ENCODE measurements at regions not wholly inside any gene's neighbourhood (a gene's known extent, or its start where the extent isn't known, plus 50 kb on each side); places are given as distances from the start of the nearest gene placed in this dataset.
A peak's percentile ranks its signal among the peaks of the same experiment; 100 is the strongest.

GRCh38 chr6:145209272-145209671, 526.0 kb downstream of the EPM2A start:
- H3K4me3 ChIP-seq (ENCODE audit: low read depth, low read length) = no peak overlapping the region
- CTCF ChIA-PET = interaction anchor here (5.6 kb wide), 1 partner anchor 624 kb away, joined by 43 read pairs; no protein-coding TSS in a partner anchor
- no peaks in the 10 kb centered on the region for H3K27me3 ChIP-seq (ENCODE audit: control insufficient read depth, insufficient read depth, low read length)
- POLR2A ChIA-PET = no interaction called here
- H3K27ac ChIP-seq (ENCODE audit: low read depth, low read length) = no peak overlapping the region
- no peak for TF ChIP-seq CTCF (IDR thresholded peaks at IDR 0.05; ENCODE audit: low read depth, low read length)
- no peak for DNase-seq (ENCODE audit: low read depth, low spot score)
- H3K9me3 ChIP-seq (ENCODE audit: control insufficient read depth, insufficient read depth, low read length) = no peaks in the 10 kb centered on the region

GRCh38 chr6:145212813-145213212, 522.5 kb downstream of the EPM2A start:
- no peaks in the 10 kb centered on the region for H3K27me3 ChIP-seq (ENCODE audit: control insufficient read depth, insufficient read depth, low read length)
- ChIA-PET CTCF (interaction anchor here (0.7 to 5.6 kb wide), 4 partner anchors 9 to 628 kb away, joined by 3 to 43 read pairs (median 6); no protein-coding TSS in a partner anchor), POLR2A (no interaction called here)
- no peaks in the 10 kb centered on the region for H3K9me3 ChIP-seq (ENCODE audit: control insufficient read depth, insufficient read depth, low read length)
- no peak overlapping the region for H3K27ac ChIP-seq (ENCODE audit: low read depth, low read length)
- H3K4me3 ChIP-seq (ENCODE audit: low read depth, low read length) = no peak overlapping the region
- no peak for DNase-seq (ENCODE audit: low read depth, low spot score)
- TF ChIP-seq CTCF (IDR thresholded peaks at IDR 0.05; ENCODE audit: low read depth, low read length) = no peak

- Histone ChIP-seq H3K27me3 (ENCODE audit: control insufficient read depth, insufficient read depth, low read length) (no peaks in the 10 kb centered on the region), H3K9me3 (ENCODE audit: control insufficient read depth, insufficient read depth, low read length) (no peaks in the 10 kb centered on the region), H3K27ac (ENCODE audit: low read depth, low read length) (no peak overlapping the region), H3K4me3 (ENCODE audit: low read depth, low read length) (no peak overlapping the region)
- no peak for DNase-seq (ENCODE audit: low read depth, low spot score)
- no peak for TF ChIP-seq CTCF (IDR thresholded peaks at IDR 0.05; ENCODE audit: low read depth, low read length)
- CTCF ChIA-PET = interaction anchor here (0.7 to 5.6 kb wide), 3 partner anchors 10 to 628 kb away, joined by 3 to 43 read pairs (median 3); no protein-coding TSS in a partner anchor
- POLR2A ChIA-PET = no interaction called here
These were observed 521.7 kb downstream of the EPM2A start for GRCh38 chr6:145213614-145214013.

GRCh38 chr6:145214570-145214969, 520.8 kb downstream of the EPM2A start:
- TF ChIP-seq CTCF (IDR thresholded peaks at IDR 0.05; ENCODE audit: low read depth, low read length) = peak; percentile 59
- CTCF ChIA-PET = interaction anchor here (0.6 to 5.6 kb wide), 12 partner anchors 8 to 629 kb away, joined by 3 to 43 read pairs (median 4); no protein-coding TSS in a partner anchor
- no peak overlapping the region for H3K4me3 ChIP-seq (ENCODE audit: low read depth, low read length)
- no peaks in the 10 kb centered on the region for H3K9me3 ChIP-seq (ENCODE audit: control insufficient read depth, insufficient read depth, low read length)
- H3K27me3 ChIP-seq (ENCODE audit: control insufficient read depth, insufficient read depth, low read length) = no peaks in the 10 kb centered on the region
- no peak for DNase-seq (ENCODE audit: low read depth, low spot score)
- POLR2A ChIA-PET = no interaction called here
- no peak overlapping the region for H3K27ac ChIP-seq (ENCODE audit: low read depth, low read length)

- ChIA-PET POLR2A (no interaction called here), CTCF (no interaction called here)
- DNase-seq (ENCODE audit: low read depth, low spot score) = no peak
- TF ChIP-seq CTCF (IDR thresholded peaks at IDR 0.05; ENCODE audit: low read depth, low read length) = no peak
- no peak overlapping the region for H3K4me3 ChIP-seq (ENCODE audit: low read depth, low read length)
- H3K9me3 ChIP-seq (ENCODE audit: control insufficient read depth, insufficient read depth, low read length) = no peaks in the 10 kb centered on the region
- H3K27me3 ChIP-seq (ENCODE audit: control insufficient read depth, insufficient read depth, low read length) = no peaks in the 10 kb centered on the region
- H3K27ac ChIP-seq (ENCODE audit: low read depth, low read length) = no peak overlapping the region
These were observed 510.9 kb downstream of the EPM2A start for GRCh38 chr6:145224450-145224849.

Data from AG04450 (cell line).